ENCODE measurements at regions not wholly inside any gene's neighbourhood (a gene's known extent, or its start where the extent isn't known, plus 50 kb on each side); places are given as distances from the start of the nearest gene placed in this dataset.

DNA sequence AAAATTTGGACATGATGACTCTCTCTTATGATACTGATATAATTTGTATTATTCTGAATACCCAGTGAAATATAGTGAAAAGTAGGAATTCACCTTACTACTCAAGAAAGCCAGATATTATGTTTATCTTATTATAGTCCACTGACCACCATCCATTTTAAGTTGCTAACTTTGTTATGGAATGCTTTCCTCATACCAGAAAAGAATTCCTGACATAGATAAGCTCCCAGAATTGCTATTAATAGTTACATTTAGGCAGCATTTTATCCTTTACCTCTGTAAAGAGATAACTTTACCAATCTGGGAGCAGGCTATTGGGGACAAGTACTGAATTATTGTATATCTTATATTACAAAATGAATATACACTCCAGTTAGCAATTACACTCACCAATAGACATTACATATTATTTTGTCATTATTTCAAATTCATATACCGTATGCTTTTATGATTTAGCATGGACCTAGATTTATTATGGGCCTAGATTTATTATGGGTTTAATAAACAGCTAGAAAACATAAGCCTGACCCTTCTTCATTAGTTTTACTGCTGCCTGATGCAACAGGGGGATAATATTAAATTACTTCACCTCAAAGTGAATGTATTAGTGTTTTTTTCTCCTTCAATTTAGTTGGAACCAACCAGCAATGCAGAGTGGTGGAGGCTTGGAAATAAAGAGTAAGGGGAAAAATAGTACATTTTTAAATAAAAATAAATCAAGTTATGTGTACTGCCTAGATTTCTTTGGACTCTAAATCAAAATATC, 1886.1 kb downstream of the PCDH9 start:
- Histone ChIP-seq H3K4me3 (no peak overlapping the region), H3K79me2 (ENCODE audit: control insufficient read depth, insufficient read depth, low read length) (no peaks in the 10 kb centered on the region), H3K9ac (ENCODE audit: control insufficient read depth, insufficient read depth, low read length) (no peak overlapping the region), H3K4me1 (ENCODE audit: control insufficient read depth, insufficient read depth, low read length) (no peaks in the 10 kb centered on the region), H3K27ac (ENCODE audit: control insufficient read depth, insufficient read depth) (no peak overlapping the region), H3K36me3 (ENCODE audit: control insufficient read depth in 2 of 2, insufficient read depth in 2 of 2, low read length in 1 of 2) (no peaks in the 10 kb centered on the region), H2AFZ (ENCODE audit: control insufficient read depth, low read depth, low read length) (no peak overlapping the region), H3K9me3 (replicated peaks; ENCODE audit: control insufficient read depth, insufficient read depth, low read length) (no peaks in the 10 kb centered on the region), H3K27me3 (replicated peaks in 1 of 2; ENCODE audit: control insufficient read depth in 2 of 2, insufficient read depth in 2 of 2, low read length in 1 of 2) (no peaks in the 10 kb centered on the region), H4K20me1 (ENCODE audit: control insufficient read depth, insufficient read depth) (no peaks in the 10 kb centered on the region), H3K4me2 (ENCODE audit: control insufficient read depth, insufficient read depth) (no peak overlapping the region)
- intact Hi-C loops (cut with micrococcal nuclease; ENCODE audit: unreplicated experiment) (no loop called here), in situ Hi-C loops (cut with MboI) (no loop called here)
- ATAC-seq (no peak), DNase-seq (ENCODE audit: low read depth, low spot score) (no peak), FAIRE-seq (no peak)
- BruUV-seq (replicated peaks) = no TSS peak
- 0% methylated on average over 1 of the region's 1 CpG for WGBS (ENCODE audit: insufficient coverage, insufficient replicate concordance, low lambda C conversion rate, missing lambda C conversion rate)
- POLR2A ChIA-PET = no interaction called here
- SMC1A ChIA-PET (ENCODE audit: uncharacterized antibody, unreplicated experiment) = interaction anchor here (0.8 to 1.8 kb wide), 3 partner anchors 12 to 162 kb away, joined by 3 to 7 read pairs (median 3); no protein-coding TSS in a partner anchor
- no peak for TF ChIP-seq ZBTB40 (IDR thresholded peaks at IDR 0.05; ENCODE audit: borderline replicate concordance)
- no peak for TF ChIP-seq BACH1 (IDR thresholded peaks at IDR 0.05; ENCODE audit: borderline replicate concordance)
- no peak for TF ChIP-seq MYB (IDR thresholded peaks at IDR 0.05; ENCODE audit: borderline replicate concordance, low read depth, low read length)
- RAD21 ChIA-PET (ENCODE audit: unreplicated experiment) = no interaction called here
- CTCF ChIA-PET = no interaction called here
